ENCODE measurements at regions not wholly inside any gene's neighbourhood (a gene's known extent, or its start where the extent isn't known, plus 50 kb on each side); places are given as distances from the start of the nearest gene placed in this dataset.

GRCh38 chr5:20617841-20618240, 629.8 kb upstream of the CDH18 start:
- no peak overlapping the region for H3K9ac ChIP-seq (ENCODE audit: control insufficient read depth, insufficient read depth, low read length)
- BruUV-seq (replicated peaks), result no TSS peak
- no peaks in the 10 kb centered on the region for H4K20me1 ChIP-seq (ENCODE audit: control insufficient read depth, insufficient read depth)
- in situ Hi-C loops (cut with MboI) (no loop called here), intact Hi-C loops (cut with micrococcal nuclease; ENCODE audit: unreplicated experiment) (no loop called here)
- H3K79me2 ChIP-seq (ENCODE audit: control insufficient read depth, insufficient read depth, low read length), result no peaks in the 10 kb centered on the region
- ChIA-PET SMC1A (ENCODE audit: uncharacterized antibody, unreplicated experiment) (no interaction called here), POLR2A (no interaction called here), CTCF (no interaction called here), RAD21 (ENCODE audit: unreplicated experiment) (no interaction called here)
- no peak overlapping the region for H3K4me3 ChIP-seq
- no peak for ATAC-seq
- H3K36me3 ChIP-seq (ENCODE audit: control insufficient read depth in 2 of 2, insufficient read depth in 2 of 2, low read length in 1 of 2), result no peaks in the 10 kb centered on the region
- WGBS (ENCODE audit: insufficient coverage, insufficient replicate concordance, low lambda C conversion rate, missing lambda C conversion rate), result 47% methylated on average over 3 of the region's 3 CpGs
- H3K4me1 ChIP-seq (ENCODE audit: control insufficient read depth, insufficient read depth, low read length), result no peaks in the 10 kb centered on the region
- TF ChIP-seq PAX5 (IDR thresholded peaks at IDR 0.05; ENCODE audit: borderline replicate concordance, low read depth, low read length) (no peak), BHLHE40 (IDR thresholded peaks at IDR 0.05; ENCODE audit: borderline replicate concordance in 1 of 2, low read depth in 2 of 2, low read length in 1 of 2) (no peak), RAD51 (IDR thresholded peaks at IDR 0.05) (no peak), MTA3 (IDR thresholded peaks at IDR 0.05; ENCODE audit: borderline replicate concordance, low read length) (no peak), TAF1 (IDR thresholded peaks at IDR 0.05; ENCODE audit: borderline replicate concordance, low read depth, low read length) (no peak), MYC (IDR thresholded peaks at IDR 0.05; ENCODE audit: insufficient read depth, insufficient read length, insufficient replicate concordance, low read length, severe bottlenecking) (no peak), YY1 (IDR thresholded peaks at IDR 0.05; ENCODE audit: low read depth, low read length) (no peak), ZBTB33 (IDR thresholded peaks at IDR 0.05) (no peak), ZNF592 (IDR thresholded peaks at IDR 0.05) (no peak), SMC3 (IDR thresholded peaks at IDR 0.05; ENCODE audit: borderline replicate concordance, low read length) (no peak), E2F8 (IDR thresholded peaks at IDR 0.05; ENCODE audit: low read depth, partially characterized antibody) (no peak), ASH2L (IDR thresholded peaks at IDR 0.05; ENCODE audit: borderline replicate concordance, low read depth) (no peak), ZSCAN29 (IDR thresholded peaks at IDR 0.05) (no peak), HDAC6 (IDR thresholded peaks at IDR 0.05; ENCODE audit: unreplicated experiment) (no peak), ZNF217 (IDR thresholded peaks at IDR 0.05) (no peak)
- H3K27me3 ChIP-seq (replicated peaks in 1 of 2; ENCODE audit: control insufficient read depth in 2 of 2, insufficient read depth in 2 of 2, low read length in 1 of 2), result no peaks in the 10 kb centered on the region
- no peaks in the 10 kb centered on the region for H3K9me3 ChIP-seq (replicated peaks; ENCODE audit: control insufficient read depth, insufficient read depth, low read length)
- FAIRE-seq, result no peak
- DNase-seq (ENCODE audit: low read depth, low spot score), result no peak
- H3K27ac ChIP-seq (ENCODE audit: control insufficient read depth, insufficient read depth), result no peak overlapping the region
- no peak overlapping the region for H3K4me2 ChIP-seq (ENCODE audit: control insufficient read depth, insufficient read depth)
- H2AFZ ChIP-seq (ENCODE audit: control insufficient read depth, low read depth, low read length), result no peak overlapping the region

Measured in GM12878 (cell line).